ENCODE measurements at regions not wholly inside any gene's neighbourhood (a gene's known extent, or its start where the extent isn't known, plus 50 kb on each side); places are given as distances from the start of the nearest gene placed in this dataset.

- TF ChIP-seq CTCF (IDR thresholded peaks at IDR 0.05 in 2 of 3, conservative IDR thresholded peaks at IDR 0.05 in 1 of 3; ENCODE audit: borderline replicate concordance in 1 of 3, insufficient read depth in 1 of 3, low read depth in 2 of 3, low read length in 2 of 3) (no peak), ZNF274 (IDR thresholded peaks at IDR 0.05; ENCODE audit: low read depth, low read length) (no peak), POLR2A (IDR thresholded peaks at IDR 0.05; ENCODE audit: borderline replicate concordance, extremely low read depth, insufficient read depth, insufficient read length) (no peak), TCF7L2 (IDR thresholded peaks at IDR 0.05; ENCODE audit: borderline replicate concordance, extremely low read depth, insufficient read depth, insufficient read length) (no peak)
Observed at GRCh38 chr17:17424552-17424951, 52.2 kb upstream of the MED9 start.
